Natural killer cell (primary cell): ENCODE measurements at regions not wholly inside any gene's neighbourhood (a gene's known extent, or its start where the extent isn't known, plus 50 kb on each side); places are given as distances from the start of the nearest gene placed in this dataset.

Experiments
- ATAC-seq, 3 donors: fragments of 150-1000 bp in 2 of 3; fragments of 200-7000 bp in 1 of 3; cut with Tn5 transposase; 1 replicate in 1 of 3; 2 replicates in 2 of 3; pipeline ENCODE4 v1.10.0; 2021; ENCODE audit warnings: mild to moderate bottlenecking in 2 of 3, moderate library complexity in 2 of 3
- DNase-seq, 2 donors: peaks; one replicate each; pipeline versions ENCODE4 v3.0.0 to v3.0.0-alpha.2; 2013 to 2021; ENCODE audit warnings: mixed read lengths in 1 of 2
- H3K27ac ChIP-seq: one replicate; pipeline ENCODE4 v1.5.1; 2013; ENCODE audit warnings: mild to moderate bottlenecking, low read length
- H3K27me3 ChIP-seq: one replicate; pipeline ENCODE4 v1.6.1; 2013; ENCODE audit warnings: low read length; ENCODE audit not compliant: control insufficient read depth, insufficient read depth
- H3K36me3 ChIP-seq: one replicate; pipeline ENCODE4 v1.6.1; 2013; ENCODE audit warnings: low read length; ENCODE audit not compliant: control insufficient read depth, insufficient read depth
- H3K4me1 ChIP-seq: one replicate; pipeline ENCODE4 v1.6.1; 2013; ENCODE audit warnings: low read length; ENCODE audit not compliant: control insufficient read depth, insufficient read depth
- H3K4me3 ChIP-seq: one replicate; pipeline ENCODE4 v1.5.1; 2013; ENCODE audit warnings: low read length
- H3K9me3 ChIP-seq: one replicate; pipeline ENCODE4 v1.6.1; 2013; ENCODE audit warnings: low read length; ENCODE audit not compliant: control insufficient read depth, insufficient read depth
- H3K27ac Mint-ChIP-seq, 2 donors: one replicate each; pipeline ENCODE4 v1.8.0; 2022; ENCODE audit warnings: mild to moderate bottlenecking in 2 of 2, mixed read lengths in 2 of 2, moderate library complexity in 1 of 2
- H3K27me3 Mint-ChIP-seq, 2 donors: one replicate each; pipeline ENCODE4 v1.8.0; 2022; ENCODE audit warnings: low read depth in 2 of 2, mixed read lengths in 2 of 2
- H3K36me3 Mint-ChIP-seq: one replicate; pipeline ENCODE4 v1.8.0; 2022; ENCODE audit warnings: mixed read lengths
- H3K4me1 Mint-ChIP-seq, 2 donors: one replicate each; pipeline ENCODE4 v1.8.0; 2022; ENCODE audit warnings: mixed read lengths in 2 of 2
- H3K4me3 Mint-ChIP-seq: one replicate; pipeline ENCODE4 v1.8.0; 2022; ENCODE audit warnings: mild to moderate bottlenecking, moderate library complexity, mixed read lengths
- H3K9me3 Mint-ChIP-seq, 2 donors: one replicate each; pipeline ENCODE4 v1.8.0; 2022; ENCODE audit warnings: mixed read lengths in 2 of 2
- WGBS: methylation state at CpG from one replicate; pipeline ENCODE4 v1.1.7; 2013; ENCODE audit warnings: missing lambda C conversion rate; ENCODE audit not compliant: insufficient coverage; 5-methylcytosine and 5-hydroxymethylcytosine counted together
- intact Hi-C: fragments of 100-400 bp; cut with micrococcal nuclease; formaldehyde crosslinking; loops from one replicate; pipeline ENCODE4 v1.14.2; 2022
- TF ChIP-seq, protein P1 (sequence below): fragments of 200-600 bp; IDR thresholded peaks from one replicate; pipeline ENCODE4 v1.8.0; 2022; ENCODE audit warnings: antibody characterized with exemption

DNA sequence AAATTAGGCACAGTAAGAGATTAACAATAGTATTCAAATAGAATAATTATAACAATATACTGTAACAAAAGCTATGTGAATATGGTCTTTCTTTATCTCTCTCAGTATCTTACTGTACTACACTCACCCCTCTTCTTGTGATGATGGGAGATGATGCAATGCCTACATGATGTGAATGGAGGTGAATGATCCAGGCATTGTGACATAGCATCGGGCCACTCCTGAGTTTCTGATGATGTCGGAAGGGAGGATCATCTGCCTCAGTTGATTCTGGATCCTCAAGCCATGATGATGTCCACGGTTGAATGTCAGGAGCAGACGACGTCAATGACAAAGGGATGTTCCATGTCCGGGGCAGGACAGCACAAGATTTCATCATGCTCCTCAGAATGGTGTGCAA lies 268.3 kb upstream of the MGAT5 start:
- Histone ChIP-seq H3K9me3 (no peaks in the 10 kb centered on the region), H3K27ac (no peak overlapping the region), H3K4me1 (no peaks in the 10 kb centered on the region), H3K36me3 (no peaks in the 10 kb centered on the region), H3K27me3 (peaks cover 3% of the 10 kb centered on the region), H3K4me3 (no peak overlapping the region)
- TF ChIP-seq, protein P1, sequence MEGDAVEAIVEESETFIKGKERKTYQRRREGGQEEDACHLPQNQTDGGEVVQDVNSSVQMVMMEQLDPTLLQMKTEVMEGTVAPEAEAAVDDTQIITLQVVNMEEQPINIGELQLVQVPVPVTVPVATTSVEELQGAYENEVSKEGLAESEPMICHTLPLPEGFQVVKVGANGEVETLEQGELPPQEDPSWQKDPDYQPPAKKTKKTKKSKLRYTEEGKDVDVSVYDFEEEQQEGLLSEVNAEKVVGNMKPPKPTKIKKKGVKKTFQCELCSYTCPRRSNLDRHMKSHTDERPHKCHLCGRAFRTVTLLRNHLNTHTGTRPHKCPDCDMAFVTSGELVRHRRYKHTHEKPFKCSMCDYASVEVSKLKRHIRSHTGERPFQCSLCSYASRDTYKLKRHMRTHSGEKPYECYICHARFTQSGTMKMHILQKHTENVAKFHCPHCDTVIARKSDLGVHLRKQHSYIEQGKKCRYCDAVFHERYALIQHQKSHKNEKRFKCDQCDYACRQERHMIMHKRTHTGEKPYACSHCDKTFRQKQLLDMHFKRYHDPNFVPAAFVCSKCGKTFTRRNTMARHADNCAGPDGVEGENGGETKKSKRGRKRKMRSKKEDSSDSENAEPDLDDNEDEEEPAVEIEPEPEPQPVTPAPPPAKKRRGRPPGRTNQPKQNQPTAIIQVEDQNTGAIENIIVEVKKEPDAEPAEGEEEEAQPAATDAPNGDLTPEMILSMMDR, result no peak
- H3K9me3 Mint-ChIP-seq, result no peaks in the 10 kb centered on the region
- no peaks in the 10 kb centered on the region for H3K36me3 Mint-ChIP-seq
- 95% methylated on average over 6 of the region's 6 CpGs for WGBS
- no peaks in the 10 kb centered on the region for H3K4me1 Mint-ChIP-seq
- peaks cover 5 to 9% of the 10 kb centered on the region in 2 donors for H3K27me3 Mint-ChIP-seq
- no peak overlapping the region for H3K27ac Mint-ChIP-seq
- DNase-seq (no peak), ATAC-seq (no peak)
- intact Hi-C loops, result no loop called here
- no peak overlapping the region for H3K4me3 Mint-ChIP-seq

DNA sequence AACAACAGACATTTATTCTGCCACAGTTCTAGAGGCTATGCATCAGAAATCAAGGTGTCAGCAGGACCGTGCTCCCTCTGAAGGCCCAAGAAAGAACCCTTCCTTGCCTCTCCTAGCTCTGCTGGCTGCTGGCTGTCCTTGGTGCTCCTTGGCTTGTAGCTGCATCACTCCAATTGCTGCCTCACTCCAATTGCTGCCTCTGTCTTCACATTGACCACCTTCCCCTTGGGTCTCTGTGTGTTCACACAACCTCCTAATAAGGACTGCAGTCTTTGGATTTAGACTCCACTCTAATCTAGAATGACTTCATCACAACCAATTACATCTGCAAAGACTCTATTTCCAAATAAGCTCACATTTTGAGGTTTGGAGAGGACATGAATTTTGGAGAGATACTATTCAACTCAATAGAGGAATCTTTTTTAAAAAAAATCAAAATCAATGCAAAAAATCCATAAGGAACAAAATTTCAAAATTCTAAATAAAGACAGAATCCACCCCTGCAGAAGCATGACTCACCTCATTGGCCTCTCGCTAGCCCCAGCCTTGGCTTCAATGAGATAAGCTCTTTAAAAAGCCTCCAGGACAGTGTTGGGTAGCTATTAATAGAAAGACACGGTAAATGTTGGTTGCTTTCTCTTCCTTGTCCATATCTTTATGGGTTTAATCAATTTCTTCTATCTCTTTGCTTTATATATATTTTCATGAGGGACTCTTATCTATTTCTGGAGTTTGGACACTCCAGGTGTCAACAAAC lies 267.6 kb upstream of the MGAT5 start:
- Histone ChIP-seq H3K36me3 (no peaks in the 10 kb centered on the region), H3K27me3 (peaks cover 3% of the 10 kb centered on the region), H3K9me3 (no peaks in the 10 kb centered on the region), H3K4me1 (no peaks in the 10 kb centered on the region), H3K4me3 (no peak overlapping the region), H3K27ac (no peak overlapping the region)
- H3K36me3 Mint-ChIP-seq, result no peaks in the 10 kb centered on the region
- no peak overlapping the region for H3K27ac Mint-ChIP-seq
- H3K4me1 Mint-ChIP-seq, result no peaks in the 10 kb centered on the region
- WGBS, result 67% methylated on average over 2 of the region's 3 CpGs
- no peak overlapping the region for H3K4me3 Mint-ChIP-seq
- intact Hi-C loops, result no loop called here
- no peaks in the 10 kb centered on the region for H3K9me3 Mint-ChIP-seq
- ATAC-seq (no peak), DNase-seq (no peak)
- peaks cover 2 to 14% of the 10 kb centered on the region in 2 donors for H3K27me3 Mint-ChIP-seq
- TF ChIP-seq, protein P1, result no peak

DNA sequence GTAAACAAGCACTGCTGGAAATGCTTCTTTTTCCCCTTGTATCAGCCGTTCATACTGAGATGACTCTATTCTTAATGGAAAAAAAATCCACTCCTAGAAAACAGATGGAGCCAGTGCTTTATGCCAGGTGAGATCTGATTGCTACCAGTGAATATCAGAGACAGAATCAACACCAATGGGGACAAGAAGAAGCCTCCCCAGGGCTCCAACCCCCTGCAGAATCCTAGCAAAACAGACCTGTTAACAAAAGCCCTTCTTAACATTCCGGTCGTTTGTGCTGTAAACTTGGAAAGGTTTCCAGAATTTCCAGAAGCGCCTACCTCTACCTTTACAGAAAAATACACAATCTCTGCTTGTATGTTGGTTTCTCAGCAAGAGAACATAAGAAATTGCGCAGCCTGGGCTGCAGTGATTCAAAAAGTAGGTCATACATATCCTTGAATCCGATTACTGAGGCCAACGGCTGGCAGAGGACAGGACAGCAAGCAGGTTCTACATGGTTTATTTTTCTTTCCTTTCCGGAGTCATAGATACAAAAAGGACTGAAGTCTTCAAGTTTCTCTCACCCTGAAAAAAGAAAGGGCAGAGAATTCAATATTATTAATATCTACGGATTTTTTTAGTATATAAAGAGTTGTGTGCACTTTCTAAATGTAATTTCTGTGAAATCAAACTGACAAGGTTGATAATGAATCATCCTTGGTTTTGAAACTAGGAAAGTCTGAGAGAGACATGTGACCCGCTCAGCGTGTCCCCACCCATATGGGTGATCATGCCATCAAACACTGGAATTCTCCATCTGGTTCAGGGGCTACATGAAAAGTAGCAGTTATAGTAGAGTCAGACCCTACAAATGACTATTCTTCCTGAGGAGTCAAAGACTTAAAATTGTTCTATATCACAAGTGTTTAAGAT lies 266.7 kb upstream of the MGAT5 start:
- Mint-ChIP-seq H3K27ac (no peak overlapping the region), H3K4me3 (no peak overlapping the region), H3K36me3 (no peaks in the 10 kb centered on the region), H3K4me1 (no peaks in the 10 kb centered on the region), H3K27me3 (peaks cover 6 to 19% of the 10 kb centered on the region in 2 donors), H3K9me3 (no peaks in the 10 kb centered on the region)
- TF ChIP-seq, protein P1, result no peak
- DNase-seq (no peak), ATAC-seq (no peak)
- H3K4me1 ChIP-seq, result no peaks in the 10 kb centered on the region
- H3K27me3 ChIP-seq, result peaks cover 3% of the 10 kb centered on the region
- no peaks in the 10 kb centered on the region for H3K36me3 ChIP-seq
- intact Hi-C loops, result no loop called here
- 70% methylated on average over 11 of the region's 11 CpGs for WGBS
- no peak overlapping the region for H3K4me3 ChIP-seq
- H3K9me3 ChIP-seq, result no peaks in the 10 kb centered on the region
- H3K27ac ChIP-seq, result no peak overlapping the region
